ENCODE measurements at regions not wholly inside any gene's neighbourhood (a gene's known extent, or its start where the extent isn't known, plus 50 kb on each side); places are given as distances from the start of the nearest gene placed in this dataset.
A peak's percentile ranks its signal among the peaks of the same experiment; 100 is the strongest.

DNA sequence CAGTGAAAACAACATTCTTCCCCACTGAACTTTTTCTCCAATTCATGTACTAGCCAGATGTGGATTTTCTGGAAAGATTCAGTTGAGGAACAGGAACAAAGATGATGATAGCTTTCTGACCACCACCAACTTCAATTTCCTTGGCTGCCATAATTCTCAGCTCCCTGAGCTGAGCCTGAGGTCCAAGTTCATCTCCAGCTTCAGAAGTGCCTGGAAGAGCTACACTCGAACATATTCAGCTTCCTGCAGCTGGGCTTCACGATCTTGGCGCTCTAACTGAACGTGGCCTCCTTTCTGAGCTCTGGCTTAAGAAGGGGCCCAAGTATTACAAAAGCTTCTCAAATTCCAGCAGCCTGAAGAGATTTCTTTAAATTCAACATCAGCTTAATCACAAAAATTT lies 83.9 kb downstream of the QDPR start (continued):
- TF ChIP-seq, protein P1, sequence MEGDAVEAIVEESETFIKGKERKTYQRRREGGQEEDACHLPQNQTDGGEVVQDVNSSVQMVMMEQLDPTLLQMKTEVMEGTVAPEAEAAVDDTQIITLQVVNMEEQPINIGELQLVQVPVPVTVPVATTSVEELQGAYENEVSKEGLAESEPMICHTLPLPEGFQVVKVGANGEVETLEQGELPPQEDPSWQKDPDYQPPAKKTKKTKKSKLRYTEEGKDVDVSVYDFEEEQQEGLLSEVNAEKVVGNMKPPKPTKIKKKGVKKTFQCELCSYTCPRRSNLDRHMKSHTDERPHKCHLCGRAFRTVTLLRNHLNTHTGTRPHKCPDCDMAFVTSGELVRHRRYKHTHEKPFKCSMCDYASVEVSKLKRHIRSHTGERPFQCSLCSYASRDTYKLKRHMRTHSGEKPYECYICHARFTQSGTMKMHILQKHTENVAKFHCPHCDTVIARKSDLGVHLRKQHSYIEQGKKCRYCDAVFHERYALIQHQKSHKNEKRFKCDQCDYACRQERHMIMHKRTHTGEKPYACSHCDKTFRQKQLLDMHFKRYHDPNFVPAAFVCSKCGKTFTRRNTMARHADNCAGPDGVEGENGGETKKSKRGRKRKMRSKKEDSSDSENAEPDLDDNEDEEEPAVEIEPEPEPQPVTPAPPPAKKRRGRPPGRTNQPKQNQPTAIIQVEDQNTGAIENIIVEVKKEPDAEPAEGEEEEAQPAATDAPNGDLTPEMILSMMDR (conservative IDR thresholded peaks at IDR 0.05; ENCODE audit: low read depth in 2 of 2): no peak
- TF ChIP-seq JUNB (IDR thresholded peaks at IDR 0.05; ENCODE audit: unreplicated experiment) (no peak), NANOG (IDR thresholded peaks at IDR 0.05; ENCODE audit: borderline replicate concordance) (no peak), CREB1 (CRISPR knock-in tag; IDR thresholded peaks at IDR 0.05; ENCODE audit: low read depth) (no peak)

DNA sequence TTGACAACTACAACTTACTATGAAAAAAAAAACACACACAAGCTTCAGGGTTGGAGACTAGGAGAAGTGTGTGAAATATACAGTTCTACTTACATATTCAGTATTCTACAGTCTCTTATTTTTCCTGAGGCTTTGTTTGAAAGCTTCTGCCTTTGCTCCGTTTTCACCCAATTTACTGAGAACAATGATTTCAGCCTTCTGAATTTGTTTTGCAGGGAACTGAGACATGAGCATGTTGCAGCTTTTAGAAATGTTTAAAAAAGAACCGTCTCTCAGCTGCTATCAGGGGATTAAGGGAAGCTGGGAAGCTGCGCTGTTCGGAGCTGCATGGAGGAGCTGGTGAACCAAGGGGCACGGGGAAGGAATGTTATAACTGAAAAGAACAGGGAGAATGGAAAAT lies 85.7 kb downstream of the QDPR start:
- DNase-seq (ENCODE audit: low spot score): no peak
- H3K4me3 ChIP-seq: no peak overlapping the region
- H3K9me2 ChIP-seq (ENCODE audit: insufficient read depth): peaks cover 5% of the 10 kb centered on the region; the same call in 1 of the 2 replicates
- no peak for ATAC-seq
- no peak overlapping the region for H3K4me3 Mint-ChIP-seq
- H2AFZ ChIP-seq: peak overlapping the region; percentile 85; the same call in 1 of the 2 replicates
- no peaks in the 10 kb centered on the region for H4K20me1 ChIP-seq (replicated peaks; ENCODE audit: insufficient read depth)
- no peak overlapping the region for H3K27ac ChIP-seq (ENCODE audit: low read depth)
- no peaks in the 10 kb centered on the region for H3K4me1 Mint-ChIP-seq
- H3F3A ChIP-seq (replicated peaks; ENCODE audit: low read depth): no peaks in the 10 kb centered on the region
- H3K9me3 Mint-ChIP-seq: no peaks in the 10 kb centered on the region
- peaks cover 2% of the 10 kb centered on the region for H3K27me3 Mint-ChIP-seq (ENCODE audit: insufficient read depth, low read depth, poor library complexity)
- no peaks in the 10 kb centered on the region for H3K36me3 ChIP-seq (ENCODE audit: insufficient read depth)
- no peaks in the 10 kb centered on the region for H3K27me3 ChIP-seq (ENCODE audit: insufficient read depth)
- no peak overlapping the region; the same call in 1 of the 2 replicates for H3K27ac Mint-ChIP-seq
- H3K4me2 ChIP-seq: no peak overlapping the region
- H3K36me3 Mint-ChIP-seq (ENCODE audit: low read depth): no peaks in the 10 kb centered on the region
- H3K79me2 ChIP-seq (replicated peaks; ENCODE audit: insufficient read depth): no peaks in the 10 kb centered on the region
- H3K4me1 ChIP-seq (ENCODE audit: insufficient read depth): no peaks in the 10 kb centered on the region
- TF ChIP-seq EZH2 (IDR thresholded peaks at IDR 0.05; ENCODE audit: low read depth, unreplicated experiment): no peak
- TF ChIP-seq, protein P2, sequence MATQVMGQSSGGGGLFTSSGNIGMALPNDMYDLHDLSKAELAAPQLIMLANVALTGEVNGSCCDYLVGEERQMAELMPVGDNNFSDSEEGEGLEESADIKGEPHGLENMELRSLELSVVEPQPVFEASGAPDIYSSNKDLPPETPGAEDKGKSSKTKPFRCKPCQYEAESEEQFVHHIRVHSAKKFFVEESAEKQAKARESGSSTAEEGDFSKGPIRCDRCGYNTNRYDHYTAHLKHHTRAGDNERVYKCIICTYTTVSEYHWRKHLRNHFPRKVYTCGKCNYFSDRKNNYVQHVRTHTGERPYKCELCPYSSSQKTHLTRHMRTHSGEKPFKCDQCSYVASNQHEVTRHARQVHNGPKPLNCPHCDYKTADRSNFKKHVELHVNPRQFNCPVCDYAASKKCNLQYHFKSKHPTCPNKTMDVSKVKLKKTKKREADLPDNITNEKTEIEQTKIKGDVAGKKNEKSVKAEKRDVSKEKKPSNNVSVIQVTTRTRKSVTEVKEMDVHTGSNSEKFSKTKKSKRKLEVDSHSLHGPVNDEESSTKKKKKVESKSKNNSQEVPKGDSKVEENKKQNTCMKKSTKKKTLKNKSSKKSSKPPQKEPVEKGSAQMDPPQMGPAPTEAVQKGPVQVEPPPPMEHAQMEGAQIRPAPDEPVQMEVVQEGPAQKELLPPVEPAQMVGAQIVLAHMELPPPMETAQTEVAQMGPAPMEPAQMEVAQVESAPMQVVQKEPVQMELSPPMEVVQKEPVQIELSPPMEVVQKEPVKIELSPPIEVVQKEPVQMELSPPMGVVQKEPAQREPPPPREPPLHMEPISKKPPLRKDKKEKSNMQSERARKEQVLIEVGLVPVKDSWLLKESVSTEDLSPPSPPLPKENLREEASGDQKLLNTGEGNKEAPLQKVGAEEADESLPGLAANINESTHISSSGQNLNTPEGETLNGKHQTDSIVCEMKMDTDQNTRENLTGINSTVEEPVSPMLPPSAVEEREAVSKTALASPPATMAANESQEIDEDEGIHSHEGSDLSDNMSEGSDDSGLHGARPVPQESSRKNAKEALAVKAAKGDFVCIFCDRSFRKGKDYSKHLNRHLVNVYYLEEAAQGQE (IDR thresholded peaks at IDR 0.05; ENCODE audit: unreplicated experiment): no peak
- no peak for TF ChIP-seq ZNF331 (CRISPR knock-in tag; IDR thresholded peaks at IDR 0.05; ENCODE audit: low read depth)
- no peak for TF ChIP-seq POLR2AphosphoS5 (IDR thresholded peaks at IDR 0.05; ENCODE audit: low read depth)
- no peak for TF ChIP-seq EZH2phosphoT487 (IDR thresholded peaks at IDR 0.05; ENCODE audit: unreplicated experiment)
- no peak for TF ChIP-seq CREB1 (CRISPR knock-in tag; IDR thresholded peaks at IDR 0.05; ENCODE audit: low read depth)
- TF ChIP-seq NANOG (IDR thresholded peaks at IDR 0.05; ENCODE audit: borderline replicate concordance): no peak
- TF ChIP-seq, protein P3, sequence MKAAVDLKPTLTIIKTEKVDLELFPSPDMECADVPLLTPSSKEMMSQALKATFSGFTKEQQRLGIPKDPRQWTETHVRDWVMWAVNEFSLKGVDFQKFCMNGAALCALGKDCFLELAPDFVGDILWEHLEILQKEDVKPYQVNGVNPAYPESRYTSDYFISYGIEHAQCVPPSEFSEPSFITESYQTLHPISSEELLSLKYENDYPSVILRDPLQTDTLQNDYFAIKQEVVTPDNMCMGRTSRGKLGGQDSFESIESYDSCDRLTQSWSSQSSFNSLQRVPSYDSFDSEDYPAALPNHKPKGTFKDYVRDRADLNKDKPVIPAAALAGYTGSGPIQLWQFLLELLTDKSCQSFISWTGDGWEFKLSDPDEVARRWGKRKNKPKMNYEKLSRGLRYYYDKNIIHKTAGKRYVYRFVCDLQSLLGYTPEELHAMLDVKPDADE (IDR thresholded peaks at IDR 0.05): no peak
- TF ChIP-seq, protein P1 (conservative IDR thresholded peaks at IDR 0.05; ENCODE audit: low read depth in 2 of 2): no peak

All from GM23338 (cell line).